Smooth muscle cell (in vitro differentiated cells): ENCODE measurements at regions not wholly inside any gene's neighbourhood (a gene's known extent, or its start where the extent isn't known, plus 50 kb on each side); places are given as distances from the start of the nearest gene placed in this dataset.

Experiments
- DNase-seq: peaks from one replicate; lab custom pipeline; 2025; ENCODE audit not compliant: unreplicated experiment; lab: John Stamatoyannopoulos, UW
- H2AFZ ChIP-seq: fragments of 200-600 bp; sonication (generic); 2 replicates; pipeline ENCODE4 v1.6.0; 2016; ENCODE audit warnings: antibody characterized with exemption, low read depth, mild to moderate bottlenecking
- H3F3A ChIP-seq: fragments of 200-600 bp; sonication (generic); 2 replicates; pipeline ENCODE4 v1.6.0; 2017; ENCODE audit warnings: antibody characterized with exemption, low read depth
- H3K27ac ChIP-seq: fragments of 200-600 bp; sonication (generic); 2 replicates; pipeline ENCODE4 v1.5.1; 2016; ENCODE audit warnings: low read depth, mild to moderate bottlenecking
- H3K27me3 ChIP-seq: fragments of 200-600 bp; sonication (generic); 2 replicates; pipeline ENCODE4 v1.6.1; 2016; ENCODE audit warnings: low read depth, mild to moderate bottlenecking
- H3K36me3 ChIP-seq: fragments of 200-600 bp; sonication (generic); 2 replicates; pipeline ENCODE4 v1.5.1; 2016; ENCODE audit warnings: low read depth
- H3K4me1 ChIP-seq: fragments of 200-600 bp; sonication (generic); 2 replicates; pipeline ENCODE4 v1.5.1; 2016; ENCODE audit warnings: low read depth
- H3K4me2 ChIP-seq: fragments of 200-600 bp; sonication (generic); 2 replicates; pipeline ENCODE4 v1.6.0; 2016; ENCODE audit warnings: mild to moderate bottlenecking
- H3K4me3 ChIP-seq: fragments of 200-600 bp; sonication (generic); 2 replicates; pipeline ENCODE4 v1.5.1; 2016; ENCODE audit warnings: mild to moderate bottlenecking
- H3K79me2 ChIP-seq: fragments of 200-600 bp; sonication (generic); 2 replicates; pipeline ENCODE4 v1.6.0; 2016; ENCODE audit warnings: low read depth, mild to moderate bottlenecking
- H3K9ac ChIP-seq: fragments of 200-600 bp; sonication (generic); 2 replicates; pipeline ENCODE4 v1.6.0; 2016; ENCODE audit warnings: low read depth
- H3K9me3 ChIP-seq: fragments of 200-600 bp; sonication (generic); replicated peaks from 2 replicates; pipeline ENCODE4 v1.5.1; 2016; ENCODE audit warnings: low read depth
- H4K20me1 ChIP-seq: fragments of 200-600 bp; sonication (generic); 2 replicates; pipeline ENCODE4 v1.6.0; 2016; ENCODE audit warnings: low read depth
- CTCF ChIP-seq: fragments of 200-600 bp; sonication (generic); IDR thresholded peaks from 2 replicates; pipeline ENCODE4 v1.5.1; 2017; ENCODE audit warnings: borderline replicate concordance, mild to moderate bottlenecking, antibody characterized with exemption; ENCODE audit not compliant: insufficient read depth, poor library complexity, severe bottlenecking
- WGBS: methylation state at CpG from one replicate; pipeline ENCODE4 v1.1.7; 2016; ENCODE audit warnings: low lambda C conversion rate; 5-methylcytosine and 5-hydroxymethylcytosine counted together

GRCh38 chrX:13498238-13498637 lies 71.2 kb upstream of the EGFL6 start:
- no peak for TF ChIP-seq CTCF
- no peaks in the 10 kb centered on the region for H3K79me2 ChIP-seq
- no peak overlapping the region for H3K9ac ChIP-seq
- no peak overlapping the region for H3K4me3 ChIP-seq
- no peak for DNase-seq
- H3F3A ChIP-seq, result no peaks in the 10 kb centered on the region
- H3K27me3 ChIP-seq, result no peaks in the 10 kb centered on the region
- no peaks in the 10 kb centered on the region for H3K36me3 ChIP-seq
- no peaks in the 10 kb centered on the region for H3K4me1 ChIP-seq
- H4K20me1 ChIP-seq, result no peaks in the 10 kb centered on the region
- no peaks in the 10 kb centered on the region for H3K9me3 ChIP-seq
- H3K27ac ChIP-seq, result no peak overlapping the region
- no peak overlapping the region for H3K4me2 ChIP-seq
- no peak overlapping the region for H2AFZ ChIP-seq
- 93% methylated on average over 2 of the region's 2 CpGs for WGBS

- Histone ChIP-seq H3F3A (no peaks in the 10 kb centered on the region), H3K9ac (no peak overlapping the region), H2AFZ (no peak overlapping the region), H3K4me2 (no peak overlapping the region), H3K27me3 (no peaks in the 10 kb centered on the region), H4K20me1 (no peaks in the 10 kb centered on the region), H3K4me3 (no peak overlapping the region), H3K4me1 (no peaks in the 10 kb centered on the region), H3K36me3 (no peaks in the 10 kb centered on the region), H3K79me2 (no peaks in the 10 kb centered on the region), H3K27ac (no peak overlapping the region), H3K9me3 (no peaks in the 10 kb centered on the region)
- DNase-seq, result no peak
- 95% methylated on average over 1 of the region's 1 CpG for WGBS
- TF ChIP-seq CTCF, result no peak
Observed at GRCh38 chrX:13495232-13495631, 74.2 kb upstream of the EGFL6 start.

- H3K36me3 ChIP-seq, result no peaks in the 10 kb centered on the region
- no peaks in the 10 kb centered on the region for H3F3A ChIP-seq
- no peaks in the 10 kb centered on the region for H3K9me3 ChIP-seq
- no peak overlapping the region for H3K4me2 ChIP-seq
- no peak for DNase-seq
- TF ChIP-seq CTCF, result no peak
- H3K4me1 ChIP-seq, result no peaks in the 10 kb centered on the region
- no peak overlapping the region for H3K9ac ChIP-seq
- no peak overlapping the region for H2AFZ ChIP-seq
- no peak overlapping the region for H3K4me3 ChIP-seq
- H3K79me2 ChIP-seq, result no peaks in the 10 kb centered on the region
- WGBS, result 88% methylated on average over 2 of the region's 2 CpGs
- no peaks in the 10 kb centered on the region for H3K27me3 ChIP-seq
- H3K27ac ChIP-seq, result no peak overlapping the region
- no peaks in the 10 kb centered on the region for H4K20me1 ChIP-seq
Observed at GRCh38 chrX:13494562-13494961, 74.8 kb upstream of the EGFL6 start.

- no peaks in the 10 kb centered on the region for H3K9me3 ChIP-seq
- H3K4me2 ChIP-seq, result no peak overlapping the region
- no peak overlapping the region for H3K27ac ChIP-seq
- no peak overlapping the region for H3K9ac ChIP-seq
- TF ChIP-seq CTCF, result no peak
- H2AFZ ChIP-seq, result no peak overlapping the region
- H3K79me2 ChIP-seq, result no peaks in the 10 kb centered on the region
- DNase-seq, result no peak
- H3K36me3 ChIP-seq, result no peaks in the 10 kb centered on the region
- H4K20me1 ChIP-seq, result no peaks in the 10 kb centered on the region
- WGBS, result 92% methylated on average over 5 of the region's 5 CpGs
- no peaks in the 10 kb centered on the region for H3K27me3 ChIP-seq
- no peak overlapping the region for H3K4me3 ChIP-seq
- H3F3A ChIP-seq, result no peaks in the 10 kb centered on the region
- H3K4me1 ChIP-seq, result no peaks in the 10 kb centered on the region
Observed at GRCh38 chrX:13493659-13494058, 75.7 kb upstream of the EGFL6 start.
